ENCODE measurements at regions not wholly inside any gene's neighbourhood (a gene's known extent, or its start where the extent isn't known, plus 50 kb on each side); places are given as distances from the start of the nearest gene placed in this dataset.
A peak's percentile ranks its signal among the peaks of the same experiment; 100 is the strongest.

DNA sequence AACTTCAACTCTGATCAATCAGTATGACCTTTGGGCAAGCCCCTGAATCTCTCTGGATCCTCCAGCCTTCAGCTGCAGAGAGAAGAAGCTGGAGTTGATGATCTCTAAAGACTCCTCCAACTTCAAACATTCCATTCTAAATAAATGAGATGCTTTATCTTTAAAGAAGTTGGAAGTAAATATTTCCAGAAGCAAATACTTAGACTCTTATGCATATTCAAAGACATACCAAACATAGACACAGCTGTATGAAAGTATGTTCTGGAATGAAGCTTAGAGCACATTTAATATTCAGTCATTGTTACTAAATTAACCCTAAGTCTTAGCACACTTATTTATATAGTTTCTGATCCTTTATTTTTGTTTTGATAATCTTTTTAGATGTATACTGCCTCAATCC lies 77.6 kb upstream of the ACP3 start:
- no peak overlapping the region for H3K4me3 ChIP-seq (ENCODE audit: low read length)
- no peaks in the 10 kb centered on the region for H3K9me2 ChIP-seq (replicated peaks; ENCODE audit: low read length)
- H3K9ac ChIP-seq (ENCODE audit: low read length) = no peak overlapping the region
- intact Hi-C loops (cut with micrococcal nuclease) = no loop called here
- DNase-seq (no peak), ATAC-seq (no peak)
- TF ChIP-seq EZH2 (IDR thresholded peaks at IDR 0.05; ENCODE audit: low read length, unreplicated experiment) (no peak), EZH2phosphoT487 (IDR thresholded peaks at IDR 0.05; ENCODE audit: borderline replicate concordance, low read length) (no peak)
- TF ChIP-seq, protein P1, sequence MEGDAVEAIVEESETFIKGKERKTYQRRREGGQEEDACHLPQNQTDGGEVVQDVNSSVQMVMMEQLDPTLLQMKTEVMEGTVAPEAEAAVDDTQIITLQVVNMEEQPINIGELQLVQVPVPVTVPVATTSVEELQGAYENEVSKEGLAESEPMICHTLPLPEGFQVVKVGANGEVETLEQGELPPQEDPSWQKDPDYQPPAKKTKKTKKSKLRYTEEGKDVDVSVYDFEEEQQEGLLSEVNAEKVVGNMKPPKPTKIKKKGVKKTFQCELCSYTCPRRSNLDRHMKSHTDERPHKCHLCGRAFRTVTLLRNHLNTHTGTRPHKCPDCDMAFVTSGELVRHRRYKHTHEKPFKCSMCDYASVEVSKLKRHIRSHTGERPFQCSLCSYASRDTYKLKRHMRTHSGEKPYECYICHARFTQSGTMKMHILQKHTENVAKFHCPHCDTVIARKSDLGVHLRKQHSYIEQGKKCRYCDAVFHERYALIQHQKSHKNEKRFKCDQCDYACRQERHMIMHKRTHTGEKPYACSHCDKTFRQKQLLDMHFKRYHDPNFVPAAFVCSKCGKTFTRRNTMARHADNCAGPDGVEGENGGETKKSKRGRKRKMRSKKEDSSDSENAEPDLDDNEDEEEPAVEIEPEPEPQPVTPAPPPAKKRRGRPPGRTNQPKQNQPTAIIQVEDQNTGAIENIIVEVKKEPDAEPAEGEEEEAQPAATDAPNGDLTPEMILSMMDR (conservative IDR thresholded peaks at IDR 0.05; ENCODE audit: low read depth, low read length) = no peak
- ChIA-PET POLR2A (ENCODE audit: unreplicated experiment) (no interaction called here), CTCF (no interaction called here)
- no peaks in the 10 kb centered on the region for H3K79me2 ChIP-seq (ENCODE audit: low read length)
- no peaks in the 10 kb centered on the region for H3F3A ChIP-seq (ENCODE audit: low read length, unreplicated experiment)
- no peak overlapping the region for H3K4me2 ChIP-seq (ENCODE audit: low read length)
- H3K4me1 ChIP-seq (ENCODE audit: insufficient read depth, low read length) = peaks cover 6% of the 10 kb centered on the region; the same call in 1 of the 2 replicates
- H2AFZ ChIP-seq (ENCODE audit: low read length) = no peak overlapping the region
- BruUV-seq (replicated peaks) = no TSS peak
- no peaks in the 10 kb centered on the region for H4K20me1 ChIP-seq (ENCODE audit: low read length)
- H3K36me3 ChIP-seq (ENCODE audit: low read depth, low read length) = no peaks in the 10 kb centered on the region
- H3K27ac ChIP-seq (ENCODE audit: low read length) = no peak overlapping the region
- H3K27me3 ChIP-seq (ENCODE audit: low read length) = no peaks in the 10 kb centered on the region
- H3K9me3 ChIP-seq (ENCODE audit: low read length) = no peaks in the 10 kb centered on the region

DNA sequence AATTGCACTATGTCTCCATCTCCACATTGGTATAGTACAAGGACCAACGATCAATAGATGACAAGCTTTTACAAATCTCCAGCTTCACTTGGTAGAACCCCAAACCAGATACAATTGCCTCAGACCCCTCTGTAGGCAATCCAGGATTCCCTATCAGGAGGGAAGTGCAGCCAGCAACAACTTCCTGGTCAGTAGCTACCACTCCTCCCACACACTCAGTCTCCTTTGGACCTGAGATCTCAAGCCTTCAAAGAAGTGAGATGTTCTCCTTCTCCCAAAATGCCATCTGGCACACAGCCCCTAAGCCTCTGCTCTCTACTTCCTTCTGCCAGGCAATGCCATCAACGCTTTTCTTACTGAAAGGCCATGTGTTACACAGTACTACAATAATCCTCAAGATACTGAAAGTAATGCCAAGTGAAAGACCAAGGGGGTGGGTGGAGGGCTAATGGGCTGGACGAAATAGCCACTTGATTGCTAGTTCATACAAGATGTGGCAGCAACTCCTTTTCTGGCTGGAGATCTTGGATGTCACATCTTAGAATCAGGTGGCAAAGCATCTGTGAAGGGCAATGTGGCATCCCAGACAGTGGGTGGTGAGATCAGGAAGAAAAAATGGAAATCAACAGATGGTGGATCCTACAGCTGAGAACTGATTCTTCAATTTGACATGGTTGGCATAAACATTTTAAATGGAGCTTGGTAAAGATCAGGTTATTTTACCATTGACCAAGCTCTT lies 75.3 kb upstream of the ACP3 start:
- Histone ChIP-seq H3K36me3 (ENCODE audit: low read depth, low read length) (no peaks in the 10 kb centered on the region), H3K27ac (ENCODE audit: low read length) (no peak overlapping the region), H3K9me2 (replicated peaks; ENCODE audit: low read length) (no peaks in the 10 kb centered on the region), H3K9me3 (ENCODE audit: low read length) (no peaks in the 10 kb centered on the region), H3K79me2 (ENCODE audit: low read length) (no peaks in the 10 kb centered on the region), H3K9ac (ENCODE audit: low read length) (no peak overlapping the region), H3K27me3 (ENCODE audit: low read length) (no peaks in the 10 kb centered on the region), H3F3A (ENCODE audit: low read length, unreplicated experiment) (no peaks in the 10 kb centered on the region), H3K4me1 (ENCODE audit: insufficient read depth, low read length) (peaks cover 6% of the 10 kb centered on the region; the same call in 1 of the 2 replicates), H2AFZ (ENCODE audit: low read length) (no peak overlapping the region), H3K4me2 (ENCODE audit: low read length) (no peak overlapping the region), H3K4me3 (ENCODE audit: low read length) (no peak overlapping the region), H4K20me1 (ENCODE audit: low read length) (no peaks in the 10 kb centered on the region)
- no peak for DNase-seq
- POLR2A ChIA-PET (ENCODE audit: unreplicated experiment) = no interaction called here
- CTCF ChIA-PET = interaction anchor here (0.5 kb wide), 1 partner anchor 389 kb away, joined by 3 read pairs; no protein-coding TSS in a partner anchor
- TF ChIP-seq, protein P1 (conservative IDR thresholded peaks at IDR 0.05; ENCODE audit: low read depth, low read length) = no peak
- TF ChIP-seq EZH2 (IDR thresholded peaks at IDR 0.05; ENCODE audit: low read length, unreplicated experiment) = no peak
- TF ChIP-seq EZH2phosphoT487 (IDR thresholded peaks at IDR 0.05; ENCODE audit: borderline replicate concordance, low read length) = no peak
- BruUV-seq (replicated peaks) = no TSS peak
- intact Hi-C loops (cut with micrococcal nuclease) = no loop called here
- no peak for ATAC-seq

DNA sequence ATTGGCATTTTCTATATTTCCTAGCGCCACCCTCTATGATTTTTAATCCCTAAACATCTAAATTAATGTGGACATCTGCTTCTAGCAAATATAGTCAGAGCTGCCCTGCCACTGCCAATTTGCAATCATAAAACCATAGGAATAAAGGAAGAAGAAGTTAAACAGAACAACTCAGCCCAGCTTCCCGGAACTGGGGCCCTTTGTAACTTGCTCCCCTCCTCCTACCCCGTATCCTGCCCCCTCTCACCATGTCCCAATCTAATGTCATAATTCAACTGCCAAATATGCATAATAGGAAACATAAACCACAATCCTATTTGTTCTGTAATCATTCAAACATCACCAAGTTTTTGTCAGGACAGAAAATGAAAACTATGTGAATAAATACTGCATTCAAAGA lies 74.4 kb upstream of the ACP3 start:
- BruUV-seq (replicated peaks) = no TSS peak
- intact Hi-C loops (cut with micrococcal nuclease) = no loop called here
- ATAC-seq (peak; percentile 73), DNase-seq (peak; percentile 6)
- H3K9me2 ChIP-seq (replicated peaks; ENCODE audit: low read length) = no peaks in the 10 kb centered on the region
- no peak overlapping the region for H3K9ac ChIP-seq (ENCODE audit: low read length)
- H3K4me3 ChIP-seq (ENCODE audit: low read length) = no peak overlapping the region
- CTCF ChIA-PET = interaction anchor here (0.5 kb wide), 1 partner anchor 388 kb away, joined by 3 read pairs; no protein-coding TSS in a partner anchor
- TF ChIP-seq, protein P1 (conservative IDR thresholded peaks at IDR 0.05; ENCODE audit: low read depth, low read length) = no peak
- TF ChIP-seq EZH2 (IDR thresholded peaks at IDR 0.05; ENCODE audit: low read length, unreplicated experiment) = no peak
- no peak for TF ChIP-seq EZH2phosphoT487 (IDR thresholded peaks at IDR 0.05; ENCODE audit: borderline replicate concordance, low read length)
- H3K36me3 ChIP-seq (ENCODE audit: low read depth, low read length) = no peaks in the 10 kb centered on the region
- peak overlapping the region; percentile 15; the same call in 1 of the 2 replicates for H3K4me2 ChIP-seq (ENCODE audit: low read length)
- H3K4me1 ChIP-seq (ENCODE audit: insufficient read depth, low read length) = peaks cover 6% of the 10 kb centered on the region; the same call in 1 of the 2 replicates
- H3K9me3 ChIP-seq (ENCODE audit: low read length) = no peaks in the 10 kb centered on the region
- no peak overlapping the region for H3K27ac ChIP-seq (ENCODE audit: low read length)
- H3K79me2 ChIP-seq (ENCODE audit: low read length) = no peaks in the 10 kb centered on the region
- H3F3A ChIP-seq (ENCODE audit: low read length, unreplicated experiment) = no peaks in the 10 kb centered on the region
- no peaks in the 10 kb centered on the region for H4K20me1 ChIP-seq (ENCODE audit: low read length)
- no peaks in the 10 kb centered on the region for H3K27me3 ChIP-seq (ENCODE audit: low read length)
- POLR2A ChIA-PET (ENCODE audit: unreplicated experiment) = no interaction called here
- H2AFZ ChIP-seq (ENCODE audit: low read length) = peak overlapping the region; percentile 49

Measured in PC-3 (cell line).